ENCODE measurements at regions not wholly inside any gene's neighbourhood (a gene's known extent, or its start where the extent isn't known, plus 50 kb on each side); places are given as distances from the start of the nearest gene placed in this dataset.
A peak's percentile ranks its signal among the peaks of the same experiment; 100 is the strongest.
"Not testable (repeated sequence)": the region's sequence is repeated elsewhere in the genome, so short reads cannot be mapped to it uniquely, and the experiment has no call there.

DNA sequence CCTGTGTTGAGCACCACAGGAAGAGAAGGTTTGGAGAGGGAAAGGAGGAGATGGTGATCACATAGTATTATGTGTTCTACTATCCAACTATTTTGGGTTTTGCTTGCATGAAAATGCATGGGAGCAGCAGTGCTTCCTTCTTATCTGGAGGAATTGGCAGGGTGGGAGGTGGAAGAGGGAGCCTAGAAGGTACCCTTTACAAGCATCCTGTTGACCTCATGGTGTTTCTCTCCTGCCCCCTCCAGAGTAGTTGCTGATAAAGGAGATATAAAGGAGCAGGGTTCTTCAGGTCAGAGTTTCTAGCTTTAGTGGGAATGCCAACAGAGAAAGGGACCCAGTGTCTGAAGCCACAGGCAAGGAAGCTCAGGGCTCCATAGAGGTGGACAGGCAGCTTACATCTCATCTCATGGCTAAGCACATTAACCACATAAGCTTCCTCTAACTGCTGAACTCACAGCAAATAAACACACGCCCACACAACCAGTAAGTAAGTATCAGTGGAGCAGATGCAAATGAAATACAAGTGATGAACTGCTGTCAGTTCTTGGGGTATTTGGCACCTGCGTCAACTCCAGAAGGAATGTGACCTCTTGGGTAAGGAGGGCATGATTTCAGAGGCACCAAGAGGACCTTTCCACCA, 174.2 kb upstream of the SLC38A2 start:
- TF ChIP-seq ELK1 (IDR thresholded peaks at IDR 0.05; ENCODE audit: borderline replicate concordance, low read depth, low read length) (no peak), SMC3 (IDR thresholded peaks at IDR 0.05; ENCODE audit: low read depth, low read length) (no peak), MAZ (IDR thresholded peaks at IDR 0.05; ENCODE audit: borderline replicate concordance, low read depth, low read length) (no peak), MAFK (IDR thresholded peaks at IDR 0.05; ENCODE audit: low read depth, low read length) (0 out of 2 replicates have a peak, but pooled peaks have one; percentile 11), POLR2A (IDR thresholded peaks at IDR 0.05; ENCODE audit: low read depth, low read length) (no peak), RAD21 (IDR thresholded peaks at IDR 0.05; ENCODE audit: low read length) (no peak), MXI1 (IDR thresholded peaks at IDR 0.05; ENCODE audit: borderline replicate concordance, low read depth, low read length) (no peak)
- DNase-seq: peak; percentile 80
- no peaks in the 10 kb centered on the region for H4K20me1 ChIP-seq (ENCODE audit: insufficient read depth, low read length)
- WGBS, 2 experiments (ENCODE audit: extremely low coverage in 2 of 2, insufficient read length in 1 of 2): no CpG with 5 or more reads among the region's 2 CpGs
- peak overlapping the region; percentile 73 for H3K14ac ChIP-seq (replicated peaks; ENCODE audit: low read depth, low read length)
- H4K8ac ChIP-seq (ENCODE audit: low read depth in 2 of 2, low read length in 2 of 2): peak overlapping the region; percentile 1 to 82
- intact Hi-C loops (cut with micrococcal nuclease) (no loop called here), in situ Hi-C loops (cut with MboI; ENCODE audit: low sequenced_read_pairs) (no loop called here), dilution Hi-C loops (cut with HindIII; ENCODE audit: low sequenced_read_pairs, unreplicated experiment) (no loop called here)
- ATAC-seq (ENCODE audit: low read depth): peak; percentile 61
- H3K4me1 ChIP-seq (ENCODE audit: control insufficient read depth, insufficient read depth, low read length): peaks cover 20% of the 10 kb centered on the region
- no peaks in the 10 kb centered on the region for H3K36me3 ChIP-seq (ENCODE audit: control insufficient read depth, insufficient read depth, low read length)
- H3K27ac ChIP-seq (ENCODE audit: insufficient read depth, low read length): peak overlapping the region; percentile 55
- ChIA-PET CTCF (interaction anchor here (0.6 to 0.8 kb wide), 2 partner anchors 15 to 246 kb away, joined by 3 read pairs; no protein-coding TSS in a partner anchor), POLR2A (ENCODE audit: unreplicated experiment) (interaction anchor here (0.7 to 1.0 kb wide), 3 partner anchors 21 to 190 kb away, joined by 3 read pairs; no protein-coding TSS in a partner anchor)
- peak overlapping the region; percentile 96 for H2BK20ac ChIP-seq (ENCODE audit: low read depth, low read length)
- peak overlapping the region; percentile 29 for H2AK9ac ChIP-seq (replicated peaks; ENCODE audit: low read depth, low read length, poor library complexity)
- H4K5ac ChIP-seq (ENCODE audit: low read depth, low read length): peak overlapping the region; percentile 87
- no peak overlapping the region for H3K4me2 ChIP-seq (ENCODE audit: low read depth, low read length)
- H3K9ac ChIP-seq (ENCODE audit: low read depth, low read length): no peak overlapping the region
- peak overlapping the region; percentile 54 for H4K91ac ChIP-seq (ENCODE audit: insufficient read depth, low read depth, low read length)
- BruUV-seq (replicated peaks): no TSS peak
- peaks cover 8% of the 10 kb centered on the region for H3K9me1 ChIP-seq (ENCODE audit: insufficient read depth, low read length)
- no peak overlapping the region for H3K4me3 ChIP-seq (ENCODE audit: insufficient read depth, low read depth, low read length)
- peak overlapping the region; percentile 38; the same call in 1 of the 2 replicates for H3K56ac ChIP-seq (ENCODE audit: extremely low read depth, insufficient read depth, low read length)
- H2BK15ac ChIP-seq (ENCODE audit: low read depth, low read length): peak overlapping the region; percentile 48; the same call in 2 of the 3 replicates
- peak overlapping the region; percentile 92 for H2BK120ac ChIP-seq (ENCODE audit: low read depth, low read length)
- peaks cover 6 to 35% of the 10 kb centered on the region in 2 experiments; a peak in 3 of 4 replicates for H3K79me1 ChIP-seq (ENCODE audit: low read depth in 1 of 2, low read length in 2 of 2)
- H3K27me3 ChIP-seq (ENCODE audit: control insufficient read depth, insufficient read depth, low read length): no peaks in the 10 kb centered on the region
- H3K23ac ChIP-seq (ENCODE audit: low read depth, low read length): peak overlapping the region; percentile 19
- peak overlapping the region; percentile 75 for H2AFZ ChIP-seq (replicated peaks; ENCODE audit: low read length, poor library complexity)
- H2AK5ac ChIP-seq (ENCODE audit: low read depth, low read length): peak overlapping the region; percentile 45
- peak overlapping the region; percentile 76 for H3K4ac ChIP-seq (ENCODE audit: low read depth, low read length)
- peak overlapping the region; percentile 99 for H2BK5ac ChIP-seq (ENCODE audit: low read depth, low read length, poor library complexity, severe bottlenecking)
- H3K18ac ChIP-seq (ENCODE audit: low read depth, low read length): peak overlapping the region; percentile 73
- H3K9me3 ChIP-seq (ENCODE audit: control insufficient read depth, insufficient read depth, low read length): no peaks in the 10 kb centered on the region

GRCh38 chr12:46543378-46543795, 170.8 kb upstream of the SLC38A2 start:
- in situ Hi-C loops (cut with MboI; ENCODE audit: low sequenced_read_pairs); H3K4me1 ChIP-seq (ENCODE audit: control insufficient read depth, insufficient read depth, low read length); H3K4me2 ChIP-seq (ENCODE audit: low read depth, low read length); H2BK120ac ChIP-seq (ENCODE audit: low read depth, low read length); H3K18ac ChIP-seq (ENCODE audit: low read depth, low read length); H3K56ac ChIP-seq (ENCODE audit: extremely low read depth, insufficient read depth, low read length); H3K9ac ChIP-seq (ENCODE audit: low read depth, low read length); H3K4ac ChIP-seq (ENCODE audit: low read depth, low read length); H3K27ac ChIP-seq (ENCODE audit: insufficient read depth, low read length); H4K20me1 ChIP-seq (ENCODE audit: insufficient read depth, low read length); H2AFZ ChIP-seq (replicated peaks; ENCODE audit: low read length, poor library complexity); H2AK5ac ChIP-seq (ENCODE audit: low read depth, low read length); H2BK15ac ChIP-seq (ENCODE audit: low read depth, low read length); intact Hi-C loops (cut with micrococcal nuclease); H3K23ac ChIP-seq (ENCODE audit: low read depth, low read length); H4K91ac ChIP-seq (ENCODE audit: insufficient read depth, low read depth, low read length); H4K5ac ChIP-seq (ENCODE audit: low read depth, low read length); ATAC-seq (ENCODE audit: low read depth); H4K8ac ChIP-seq (ENCODE audit: low read depth in 2 of 2, low read length in 2 of 2); BruUV-seq (replicated peaks); POLR2A ChIA-PET (ENCODE audit: unreplicated experiment); H3K4me3 ChIP-seq (ENCODE audit: insufficient read depth, low read depth, low read length); H3K14ac ChIP-seq (replicated peaks; ENCODE audit: low read depth, low read length); DNase-seq; H3K36me3 ChIP-seq (ENCODE audit: control insufficient read depth, insufficient read depth, low read length); dilution Hi-C loops (cut with HindIII; ENCODE audit: low sequenced_read_pairs, unreplicated experiment); H3K27me3 ChIP-seq (ENCODE audit: control insufficient read depth, insufficient read depth, low read length); H2BK5ac ChIP-seq (ENCODE audit: low read depth, low read length, poor library complexity, severe bottlenecking); H2AK9ac ChIP-seq (replicated peaks; ENCODE audit: low read depth, low read length, poor library complexity); H3K9me3 ChIP-seq (ENCODE audit: control insufficient read depth, insufficient read depth, low read length); CTCF ChIA-PET; H2BK20ac ChIP-seq (ENCODE audit: low read depth, low read length); H3K9me1 ChIP-seq (ENCODE audit: insufficient read depth, low read length): not testable (repeated sequence)
- no CpG with 5 or more reads among the region's 3 CpGs for WGBS, 2 experiments (ENCODE audit: extremely low coverage in 2 of 2, insufficient read length in 1 of 2)
- H3K79me1 ChIP-seq (ENCODE audit: low read depth in 1 of 2, low read length in 2 of 2): peaks cover 0 to 17% of the 10 kb centered on the region in 2 experiments; a peak in 2 of 4 replicates

All from IMR-90 (cell line).